KMS-11 (cell line): ENCODE measurements at regions not wholly inside any gene's neighbourhood (a gene's known extent, or its start where the extent isn't known, plus 50 kb on each side); places are given as distances from the start of the nearest gene placed in this dataset.

Experiments used
- H2AFZ ChIP-seq: fragments of 200-600 bp; sonication (generic); 2 replicates; pipeline ENCODE4 v1.6.1; 2016; ENCODE audit warnings: antibody characterized with exemption, mixed run types, low read depth
- H3K27ac ChIP-seq: fragments of 200-600 bp; sonication (generic); 2 replicates; pipeline ENCODE4 v1.6.1; 2016; ENCODE audit warnings: mild to moderate bottlenecking, mixed run types
- H3K27me3 ChIP-seq: fragments of 200-600 bp; sonication (generic); 2 replicates; pipeline ENCODE4 v1.6.1; 2017; ENCODE audit warnings: mild to moderate bottlenecking, low read depth, mixed run types, moderate library complexity; ENCODE audit not compliant: insufficient read depth
- H3K36me3 ChIP-seq: fragments of 200-600 bp; sonication (generic); 2 replicates; pipeline ENCODE4 v1.6.1; 2017; ENCODE audit warnings: mild to moderate bottlenecking, mixed run types; ENCODE audit not compliant: insufficient read depth
- H3K4me1 ChIP-seq: fragments of 200-600 bp; sonication (generic); 2 replicates; pipeline ENCODE4 v1.6.1; 2016; ENCODE audit warnings: mild to moderate bottlenecking, low read depth, mixed run types; ENCODE audit not compliant: poor library complexity, severe bottlenecking
- H3K4me2 ChIP-seq: fragments of 200-600 bp; sonication (generic); 2 replicates; pipeline ENCODE4 v1.7.0; 2016; ENCODE audit warnings: mild to moderate bottlenecking, mixed run types
- H3K4me3 ChIP-seq: fragments of 200-600 bp; sonication (generic); IDR thresholded peaks from 2 replicates; pipeline ENCODE4 v1.6.1; 2017; ENCODE audit warnings: low read depth, low read length, mixed read lengths; ENCODE audit not compliant: insufficient read depth
- H3K79me2 ChIP-seq: fragments of 200-600 bp; sonication (generic); 2 replicates; pipeline ENCODE4 v1.6.1; 2016; ENCODE audit warnings: low read depth, mixed run types; ENCODE audit not compliant: insufficient read depth
- H3K9ac ChIP-seq: fragments of 200-600 bp; sonication (generic); 2 replicates; pipeline ENCODE4 v1.6.1; 2016; ENCODE audit warnings: mild to moderate bottlenecking, mixed run types
- H4K20me1 ChIP-seq: fragments of 200-600 bp; sonication (generic); 2 replicates; pipeline ENCODE4 v1.6.1; 2016; ENCODE audit warnings: mild to moderate bottlenecking, mixed run types; ENCODE audit not compliant: insufficient read depth
- CTCF ChIP-seq: fragments of 200-600 bp; sonication (generic); conservative IDR thresholded peaks from 2 replicates; pipeline ENCODE4 v1.6.1; 2017; ENCODE audit warnings: low read depth, mild to moderate bottlenecking, antibody characterized with exemption, low read length, moderate library complexity, mixed read lengths

GRCh38 chr3:194046531-194046930 lies 89.4 kb upstream of the HES1 start:
- no peak overlapping the region; the same call in 1 of the 2 replicates for H3K4me2 ChIP-seq
- TF ChIP-seq CTCF = no peak
- H3K4me1 ChIP-seq = peaks cover 8% of the 10 kb centered on the region
- no peaks in the 10 kb centered on the region for H4K20me1 ChIP-seq
- no peaks in the 10 kb centered on the region for H3K27me3 ChIP-seq
- no peak overlapping the region for H3K9ac ChIP-seq
- no peak overlapping the region for H2AFZ ChIP-seq
- H3K4me3 ChIP-seq = no peak overlapping the region
- no peaks in the 10 kb centered on the region for H3K36me3 ChIP-seq
- no peaks in the 10 kb centered on the region for H3K79me2 ChIP-seq
- H3K27ac ChIP-seq = no peak overlapping the region

GRCh38 chr3:194046995-194047645 lies 88.8 kb upstream of the HES1 start:
- Histone ChIP-seq H3K4me3 (no peak overlapping the region), H3K36me3 (no peaks in the 10 kb centered on the region), H3K4me1 (peaks cover 8% of the 10 kb centered on the region), H3K27me3 (no peaks in the 10 kb centered on the region), H3K4me2 (no peak overlapping the region; the same call in 1 of the 2 replicates), H3K79me2 (no peaks in the 10 kb centered on the region), H3K9ac (no peak overlapping the region), H4K20me1 (no peaks in the 10 kb centered on the region), H3K27ac (no peak overlapping the region), H2AFZ (no peak overlapping the region)
- no peak for TF ChIP-seq CTCF

- no peak for TF ChIP-seq CTCF
- H3K27ac ChIP-seq = no peak overlapping the region
- no peaks in the 10 kb centered on the region for H3K79me2 ChIP-seq
- H4K20me1 ChIP-seq = no peaks in the 10 kb centered on the region
- H2AFZ ChIP-seq = no peak overlapping the region
- no peak overlapping the region for H3K4me2 ChIP-seq
- H3K4me3 ChIP-seq = no peak overlapping the region
- H3K9ac ChIP-seq = no peak overlapping the region
- no peaks in the 10 kb centered on the region for H3K36me3 ChIP-seq
- no peaks in the 10 kb centered on the region for H3K27me3 ChIP-seq
- peaks cover 8% of the 10 kb centered on the region for H3K4me1 ChIP-seq
Observed at GRCh38 chr3:194049394-194049793, 86.6 kb upstream of the HES1 start.

GRCh38 chr3:194050782-194051320 lies 85.1 kb upstream of the HES1 start:
- no peak overlapping the region for H3K4me2 ChIP-seq
- H3K36me3 ChIP-seq = no peaks in the 10 kb centered on the region
- no peak for TF ChIP-seq CTCF
- H3K27me3 ChIP-seq = no peaks in the 10 kb centered on the region
- H4K20me1 ChIP-seq = no peaks in the 10 kb centered on the region
- H3K9ac ChIP-seq = no peak overlapping the region
- no peak overlapping the region for H3K4me3 ChIP-seq
- H2AFZ ChIP-seq = no peak overlapping the region
- H3K79me2 ChIP-seq = no peaks in the 10 kb centered on the region
- peaks cover 8% of the 10 kb centered on the region for H3K4me1 ChIP-seq
- no peak overlapping the region for H3K27ac ChIP-seq
